ENCODE measurements at regions not wholly inside any gene's neighbourhood (a gene's known extent, or its start where the extent isn't known, plus 50 kb on each side); places are given as distances from the start of the nearest gene placed in this dataset.

GRCh38 chr12:24731596-24731995 lies 217.3 kb downstream of the BCAT1 start:
- peaks cover 4% of the 10 kb centered on the region for H3K4me1 Mint-ChIP-seq (ENCODE audit: low read depth)
- H3K27me3 Mint-ChIP-seq = peaks cover 2% of the 10 kb centered on the region
- DNase-seq (ENCODE audit: low spot score, unreplicated experiment) = no peak
- H3K36me3 Mint-ChIP-seq (ENCODE audit: insufficient read depth) = no peaks in the 10 kb centered on the region
- no peak overlapping the region for H3K27ac Mint-ChIP-seq
- H3K4me3 Mint-ChIP-seq (ENCODE audit: low read depth) = no peak overlapping the region
- no peaks in the 10 kb centered on the region for H3K9me3 Mint-ChIP-seq (ENCODE audit: low read depth)
- no peak for TF ChIP-seq CTCF (IDR thresholded peaks at IDR 0.05; ENCODE audit: unreplicated experiment)

- TF ChIP-seq CTCF (IDR thresholded peaks at IDR 0.05; ENCODE audit: unreplicated experiment) = no peak
- no peak overlapping the region for H3K27ac Mint-ChIP-seq
- H3K4me1 Mint-ChIP-seq (ENCODE audit: low read depth) = peaks cover 4% of the 10 kb centered on the region
- H3K9me3 Mint-ChIP-seq (ENCODE audit: low read depth) = no peaks in the 10 kb centered on the region
- no peak for DNase-seq (ENCODE audit: low spot score, unreplicated experiment)
- no peaks in the 10 kb centered on the region for H3K36me3 Mint-ChIP-seq (ENCODE audit: insufficient read depth)
- peaks cover 2% of the 10 kb centered on the region for H3K27me3 Mint-ChIP-seq
- no peak overlapping the region for H3K4me3 Mint-ChIP-seq (ENCODE audit: low read depth)
Observed at GRCh38 chr12:24730489-24730896, 218.4 kb downstream of the BCAT1 start.

- TF ChIP-seq CTCF (IDR thresholded peaks at IDR 0.05; ENCODE audit: unreplicated experiment) = no peak
- H3K9me3 Mint-ChIP-seq (ENCODE audit: low read depth) = no peaks in the 10 kb centered on the region
- H3K27ac Mint-ChIP-seq = no peak overlapping the region
- H3K4me1 Mint-ChIP-seq (ENCODE audit: low read depth) = peaks cover 4% of the 10 kb centered on the region
- DNase-seq (ENCODE audit: low spot score, unreplicated experiment) = no peak
- H3K4me3 Mint-ChIP-seq (ENCODE audit: low read depth) = no peak overlapping the region
- no peaks in the 10 kb centered on the region for H3K27me3 Mint-ChIP-seq
- no peaks in the 10 kb centered on the region for H3K36me3 Mint-ChIP-seq (ENCODE audit: insufficient read depth)
Observed at GRCh38 chr12:24728826-24729225, 220.1 kb downstream of the BCAT1 start.

- H3K4me3 Mint-ChIP-seq (ENCODE audit: low read depth) = no peak overlapping the region
- H3K9me3 Mint-ChIP-seq (ENCODE audit: low read depth) = no peaks in the 10 kb centered on the region
- DNase-seq (ENCODE audit: low spot score, unreplicated experiment) = no peak
- peak; percentile 82 for TF ChIP-seq CTCF (IDR thresholded peaks at IDR 0.05; ENCODE audit: unreplicated experiment)
- H3K27ac Mint-ChIP-seq = no peak overlapping the region
- H3K27me3 Mint-ChIP-seq = no peaks in the 10 kb centered on the region
- H3K4me1 Mint-ChIP-seq (ENCODE audit: low read depth) = peaks cover 4% of the 10 kb centered on the region
- no peaks in the 10 kb centered on the region for H3K36me3 Mint-ChIP-seq (ENCODE audit: insufficient read depth)
Observed at GRCh38 chr12:24728366-24728765, 220.5 kb downstream of the BCAT1 start.

GRCh38 chr12:24725616-24726015 lies 223.3 kb downstream of the BCAT1 start:
- no peak overlapping the region for H3K27ac Mint-ChIP-seq
- H3K27me3 Mint-ChIP-seq = no peaks in the 10 kb centered on the region
- H3K9me3 Mint-ChIP-seq (ENCODE audit: low read depth) = peaks cover 7% of the 10 kb centered on the region
- no peaks in the 10 kb centered on the region for H3K4me1 Mint-ChIP-seq (ENCODE audit: low read depth)
- no peak for TF ChIP-seq CTCF (IDR thresholded peaks at IDR 0.05; ENCODE audit: unreplicated experiment)
- no peak overlapping the region for H3K4me3 Mint-ChIP-seq (ENCODE audit: low read depth)
- DNase-seq (ENCODE audit: low spot score, unreplicated experiment) = no peak
- peaks cover 2% of the 10 kb centered on the region for H3K36me3 Mint-ChIP-seq (ENCODE audit: insufficient read depth)
